GM19438 (cell line): ENCODE measurements at regions not wholly inside any gene's neighbourhood (a gene's known extent, or its start where the extent isn't known, plus 50 kb on each side); places are given as distances from the start of the nearest gene placed in this dataset.
"Not testable (repeated sequence)": the region's sequence is repeated elsewhere in the genome, so short reads cannot be mapped to it uniquely, and the experiment has no call there.

Experiments
- ATAC-seq: cut with Tn5 transposase; IDR thresholded peaks from one replicate; pipeline ENCODE4 v1.9.1; 2021; ENCODE audit warnings: low read depth; ENCODE audit not compliant: unreplicated experiment

DNA sequence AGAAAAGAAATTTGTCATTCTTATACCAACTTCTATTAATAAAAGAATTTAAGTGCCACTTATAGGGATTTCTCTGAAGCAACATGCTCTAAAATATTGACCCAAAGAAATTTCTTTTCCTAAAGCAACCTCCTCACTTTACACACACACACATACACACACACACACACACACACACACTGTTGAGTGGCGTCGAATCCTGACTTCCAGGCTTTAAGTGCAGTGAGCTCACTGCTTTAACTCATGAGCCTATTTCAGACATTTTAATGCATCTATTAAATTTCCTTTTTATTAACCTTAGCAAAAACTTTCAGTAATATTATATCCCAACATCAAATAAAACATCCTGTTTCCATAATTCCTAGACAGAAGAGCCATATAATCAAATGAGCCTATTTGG lies 229.1 kb upstream of the ACVR2A start:
- ATAC-seq: no peak

DNA sequence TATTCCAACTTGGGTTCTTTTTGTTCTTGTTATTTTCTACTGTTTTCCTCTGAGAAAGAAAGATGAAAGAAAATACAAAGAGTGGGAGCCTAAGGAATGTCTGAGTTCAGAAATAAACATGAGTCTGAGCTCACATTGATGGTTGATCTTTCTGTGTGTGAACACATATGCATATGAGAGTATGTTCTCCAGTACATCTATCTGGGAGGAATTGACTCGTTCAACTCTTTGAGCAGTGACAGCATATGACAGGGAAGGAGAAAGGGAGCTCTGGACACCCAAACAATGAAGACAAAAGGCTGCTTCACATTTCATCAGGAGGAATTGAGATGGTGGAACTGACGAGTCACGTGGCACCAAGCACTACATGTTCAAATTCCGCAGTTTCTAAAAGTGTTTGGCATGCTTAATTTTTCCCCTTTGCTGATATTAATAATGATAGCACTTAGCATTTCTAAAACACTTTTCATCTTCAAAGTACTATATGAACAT lies 229.8 kb upstream of the ACVR2A start:
- ATAC-seq: no peak

DNA sequence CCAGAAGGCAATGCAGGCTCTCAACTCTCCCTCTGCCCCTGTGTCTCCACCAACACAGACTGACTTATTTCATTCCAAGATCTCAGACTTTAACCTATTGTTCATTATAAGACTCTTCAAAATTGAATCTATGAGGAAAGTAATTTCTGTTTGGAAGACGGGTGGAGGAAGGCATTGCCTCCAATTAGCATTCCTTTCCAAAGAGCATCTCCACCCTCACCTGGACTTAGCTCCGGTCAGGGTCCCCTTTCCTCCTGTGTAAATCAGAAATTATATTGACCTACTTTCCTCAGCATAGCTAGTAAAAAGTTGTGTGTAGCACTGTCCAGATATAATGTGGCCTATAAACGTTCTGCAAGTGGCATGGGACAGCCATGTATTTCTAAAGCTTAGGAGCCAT lies 230.4 kb upstream of the ACVR2A start:
- no peak for ATAC-seq

- no peak for ATAC-seq
These were observed 234.3 kb upstream of the ACVR2A start for GRCh38 chr2:147610496-147611040.

DNA sequence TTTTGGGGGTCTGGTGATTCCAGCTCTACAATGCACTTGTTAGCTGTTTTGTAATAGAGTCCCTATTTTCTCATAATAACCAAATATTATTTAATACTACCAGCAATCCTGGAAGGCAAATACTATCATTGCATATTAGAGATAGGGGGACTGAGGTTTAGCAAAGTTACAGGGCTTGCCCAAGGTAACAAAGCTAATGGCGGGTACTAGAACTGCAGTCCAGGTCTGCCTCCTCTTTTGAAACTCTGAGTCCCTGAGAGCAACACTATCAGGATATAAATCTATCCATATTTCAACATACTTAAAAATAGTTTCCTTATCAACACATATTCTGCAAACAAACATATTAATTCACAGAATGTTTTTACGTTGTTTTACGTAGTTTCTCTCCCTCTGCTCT lies 235.5 kb upstream of the ACVR2A start:
- no peak for ATAC-seq

DNA sequence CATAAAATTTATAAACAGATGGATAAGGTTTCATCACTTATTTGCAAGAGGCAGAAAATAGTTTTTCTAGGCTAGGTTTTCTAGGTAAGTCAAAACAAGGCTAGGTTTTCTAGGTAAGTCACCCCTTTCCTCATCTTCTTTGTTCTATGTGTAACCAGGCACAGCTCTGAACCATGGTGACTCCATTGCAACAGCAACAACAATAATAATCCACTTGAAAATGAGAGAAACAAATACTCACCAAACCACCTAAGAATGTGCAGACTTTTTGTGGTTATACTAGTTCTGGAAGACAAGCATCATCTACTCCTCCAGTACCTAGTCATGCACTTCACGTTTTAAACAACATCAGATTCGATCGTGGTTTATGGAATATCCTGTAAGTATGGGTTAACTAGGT lies 237.4 kb upstream of the ACVR2A start:
- ATAC-seq: no peak

GRCh38 chr2:147603876-147604275 lies 241.0 kb upstream of the ACVR2A start:
- ATAC-seq: no peak

DNA sequence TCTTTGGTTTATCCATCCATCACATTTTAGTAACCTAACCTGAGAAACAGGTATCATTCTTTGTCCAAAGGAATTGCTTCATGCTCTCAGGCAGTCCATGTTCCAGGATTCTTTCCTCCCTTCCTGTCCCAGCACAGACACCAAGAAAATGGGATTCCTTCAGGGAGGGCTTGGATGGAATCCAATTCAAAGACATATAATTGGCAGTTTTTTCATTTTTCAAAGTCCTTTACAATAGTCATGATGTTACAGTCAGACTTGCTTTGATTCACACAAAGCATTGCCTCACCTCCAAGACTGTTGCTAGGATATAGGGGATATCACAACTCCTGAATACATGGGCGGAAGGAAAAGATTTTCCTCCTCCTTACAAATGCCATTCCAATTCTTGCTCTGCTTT lies 241.4 kb upstream of the ACVR2A start:
- ATAC-seq: no peak

- ATAC-seq: no peak
These were observed 244.2 kb upstream of the ACVR2A start for GRCh38 chr2:147600646-147601045.

DNA sequence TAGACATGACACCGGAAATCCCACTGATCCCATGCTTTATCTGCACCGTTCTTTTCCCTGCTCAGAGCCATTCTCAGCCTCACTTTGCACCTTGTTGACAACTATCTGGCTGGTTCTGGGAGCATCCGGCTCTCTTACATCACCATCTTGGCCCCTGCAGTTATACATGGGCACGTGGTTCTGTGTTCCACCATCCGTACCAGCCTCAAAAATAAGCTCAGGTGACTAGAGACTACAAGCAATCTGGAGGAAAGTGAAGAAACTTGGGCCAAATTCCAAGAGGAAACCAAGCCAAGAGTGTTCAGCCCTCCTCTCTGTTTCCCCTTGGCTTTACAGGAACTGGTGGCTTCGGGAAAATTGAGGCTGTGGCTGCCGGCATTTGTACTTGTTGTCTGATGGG lies 244.6 kb upstream of the ACVR2A start:
- ATAC-seq: no peak

DNA sequence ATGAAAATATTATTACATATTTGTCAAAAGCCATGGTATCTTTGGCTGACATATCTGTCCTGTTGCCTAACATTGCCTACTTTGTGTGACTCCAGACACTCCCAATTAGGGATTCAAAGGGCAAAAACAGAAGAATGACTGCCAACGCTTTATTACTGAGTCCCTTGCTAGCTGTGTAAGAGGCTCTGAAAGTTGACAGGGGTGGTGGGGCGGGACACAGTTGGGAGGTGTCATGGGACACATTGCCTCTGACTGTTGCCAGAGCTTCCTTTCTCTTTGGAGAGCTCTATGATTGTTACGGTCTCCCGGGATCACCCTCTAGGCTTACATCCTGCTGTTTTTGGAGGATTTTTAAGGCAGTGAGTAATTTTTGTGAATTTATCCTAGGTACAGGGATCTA lies 249.6 kb upstream of the ACVR2A start:
- ATAC-seq: no peak

DNA sequence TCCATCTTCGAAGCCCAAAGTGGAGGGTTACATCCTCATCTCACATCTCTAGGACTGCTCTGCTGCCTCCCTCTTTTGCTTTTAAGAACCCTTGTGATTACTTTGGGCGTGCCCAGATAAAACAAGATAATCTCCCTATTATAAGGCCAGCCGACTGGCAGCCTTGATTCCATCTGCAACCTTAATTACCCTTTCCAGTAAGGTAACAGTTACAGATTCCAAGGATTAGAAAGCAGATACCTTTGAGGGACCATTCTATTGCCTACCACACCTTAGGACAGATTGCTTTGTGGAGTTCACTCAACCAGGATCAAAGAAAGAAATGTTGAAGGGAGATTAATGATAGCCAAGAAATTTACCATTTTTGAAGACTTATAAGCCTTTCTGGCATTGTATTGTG lies 250.8 kb upstream of the ACVR2A start:
- ATAC-seq: no peak

DNA sequence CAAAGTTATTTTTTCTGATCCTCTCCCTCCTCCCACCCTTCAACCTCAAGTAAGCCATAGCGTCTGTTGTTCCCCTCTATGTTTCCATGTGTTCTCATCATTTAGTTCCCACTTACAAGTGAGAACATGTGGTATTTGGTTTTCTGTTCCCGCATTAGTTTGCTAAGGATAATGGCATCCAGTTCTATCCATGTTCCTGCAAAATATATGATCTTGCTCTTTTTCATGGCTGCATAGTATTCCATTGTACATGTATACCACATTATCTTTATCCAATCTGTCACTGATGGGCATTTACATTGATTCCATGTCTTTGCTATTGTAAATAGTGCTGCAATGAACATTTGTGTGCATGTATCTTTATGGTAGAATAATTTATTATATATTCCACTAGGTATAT lies 252.0 kb upstream of the ACVR2A start:
- ATAC-seq: not testable (repeated sequence)

DNA sequence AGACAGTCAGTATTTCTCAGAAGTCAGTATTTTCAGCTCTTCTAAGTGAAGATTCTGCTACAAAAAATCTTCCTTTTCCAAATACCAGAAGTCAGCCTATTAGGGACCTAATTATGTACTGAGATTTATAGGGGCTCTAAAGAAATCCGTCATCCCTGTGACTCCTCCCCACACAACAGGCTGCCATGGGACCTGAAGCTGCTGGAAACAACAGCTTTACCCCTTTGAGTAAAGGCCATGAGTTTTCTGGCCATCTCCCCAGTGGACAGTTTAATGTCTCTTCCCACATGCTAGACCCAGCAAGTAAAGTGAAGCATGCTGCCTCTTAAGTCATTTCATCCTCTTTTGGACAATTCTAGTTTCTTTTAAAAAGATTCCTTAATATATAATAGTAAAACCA lies 255.7 kb upstream of the ACVR2A start:
- no peak for ATAC-seq

GRCh38 chr2:147588191-147588590 lies 256.6 kb upstream of the ACVR2A start:
- ATAC-seq: no peak

DNA sequence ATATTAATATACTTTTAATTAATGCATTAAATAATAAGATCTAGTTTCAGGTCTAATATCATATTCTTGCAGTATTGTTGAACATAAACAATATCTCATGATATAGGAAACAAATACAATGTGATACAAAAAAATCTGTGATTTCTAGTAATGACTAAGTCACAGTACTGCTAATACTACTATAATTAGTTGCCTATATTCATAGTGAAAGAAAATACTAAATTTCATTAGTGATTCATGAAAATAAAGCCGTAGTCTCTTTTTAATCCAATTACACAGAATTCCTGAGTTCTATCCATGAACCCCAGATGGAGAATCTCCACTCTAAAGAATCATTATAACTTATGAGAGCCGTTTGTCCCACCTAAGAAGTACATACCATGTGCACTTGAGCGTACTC lies 266.3 kb upstream of the ACVR2A start:
- no peak for ATAC-seq

GRCh38 chr2:147577998-147578380 lies 266.8 kb upstream of the ACVR2A start:
- no peak for ATAC-seq

GRCh38 chr2:147577323-147577997 lies 267.4 kb upstream of the ACVR2A start:
- no peak for ATAC-seq

- no peak for ATAC-seq
These were observed 269.7 kb upstream of the ACVR2A start for GRCh38 chr2:147575106-147575505.

DNA sequence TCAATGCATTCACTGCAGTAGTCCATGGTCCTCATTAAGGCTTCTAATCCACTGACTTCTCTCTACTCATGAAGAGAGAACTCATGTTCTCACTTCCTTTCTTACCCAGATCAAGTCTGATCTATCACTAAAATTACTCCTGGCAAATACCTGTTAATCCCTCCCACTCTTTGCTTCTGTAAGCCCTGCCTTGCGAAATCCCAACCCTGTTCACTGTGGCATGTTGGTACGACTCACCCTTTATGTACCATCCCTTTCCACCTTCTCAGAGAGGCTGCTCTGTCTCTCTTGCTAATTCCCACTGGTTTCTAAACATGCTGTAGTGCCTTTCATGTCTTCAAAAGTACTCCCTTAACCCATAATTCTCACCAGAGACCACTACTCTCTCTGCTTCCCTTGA lies 272.2 kb upstream of the ACVR2A start:
- ATAC-seq: no peak

DNA sequence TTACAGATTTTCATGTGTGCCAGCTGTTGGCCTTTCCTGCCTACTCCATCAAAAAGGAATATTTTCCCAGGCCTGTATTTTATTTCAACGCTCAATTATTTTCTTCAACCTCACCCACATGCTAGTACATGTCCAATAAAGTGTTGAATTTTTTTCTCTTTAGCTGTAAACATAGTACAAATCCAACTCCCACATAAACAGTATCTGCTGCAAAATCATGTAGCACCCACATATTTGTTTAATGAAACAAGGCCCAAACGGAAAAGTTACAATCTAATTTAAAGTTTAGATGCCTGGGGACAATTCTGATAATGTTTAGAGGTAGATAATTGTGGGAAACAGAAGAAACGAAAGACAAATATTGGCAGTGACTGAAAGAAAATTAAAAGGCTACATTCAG lies 275.4 kb upstream of the ACVR2A start:
- ATAC-seq: no peak

DNA sequence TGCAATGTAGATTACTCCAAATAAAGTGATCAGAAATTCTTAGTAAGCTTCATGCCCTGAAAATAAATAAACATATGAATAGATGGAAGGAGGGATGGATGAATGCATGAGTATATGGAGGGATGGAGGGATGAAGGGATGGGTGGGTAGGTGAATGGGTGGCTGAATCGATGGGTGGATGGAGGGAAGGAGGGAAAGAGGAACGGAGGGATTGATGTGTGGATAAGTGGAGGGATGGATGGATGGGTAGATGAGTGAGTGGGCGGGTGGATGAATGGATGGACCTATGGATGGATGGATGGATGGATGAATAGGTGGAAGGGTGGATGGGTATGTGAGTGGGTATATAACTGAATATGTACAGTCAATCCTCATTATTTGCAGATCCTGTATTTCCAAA lies 276.7 kb upstream of the ACVR2A start:
- ATAC-seq: no peak

DNA sequence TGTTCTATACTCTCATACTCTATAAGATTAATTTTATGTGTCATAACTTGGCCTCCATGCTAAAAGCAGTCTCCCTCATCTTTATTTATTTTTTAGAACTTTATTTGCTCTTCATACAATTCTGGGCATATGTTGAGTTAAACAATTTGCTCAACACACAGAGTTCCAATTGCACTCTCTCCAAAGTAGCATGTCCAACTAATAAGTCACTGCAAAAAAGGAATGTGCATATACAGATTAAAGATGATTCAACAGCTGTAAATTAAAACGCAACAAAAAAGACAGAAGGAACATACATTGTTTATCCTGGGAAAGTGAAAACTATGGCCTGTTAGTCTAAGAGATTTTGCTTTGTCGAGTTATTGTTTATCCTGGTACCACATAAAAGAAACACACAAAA lies 277.7 kb upstream of the ACVR2A start:
- no peak for ATAC-seq
